DND-41 (cell line): ENCODE measurements at regions not wholly inside any gene's neighbourhood (a gene's known extent, or its start where the extent isn't known, plus 50 kb on each side); places are given as distances from the start of the nearest gene placed in this dataset.

Experiments
- CTCF ChIP-seq: IDR thresholded peaks from 2 replicates; pipeline ENCODE4 v1.5.1; 2012; ENCODE audit warnings: borderline replicate concordance, low read length, moderate library complexity, mild to moderate bottlenecking; ENCODE audit not compliant: poor library complexity, severe bottlenecking; ENCODE audit errors: extremely low read depth
- EZH2 ChIP-seq: IDR thresholded peaks from 3 replicates; pipeline ENCODE4 v1.6.1; 2012; ENCODE audit warnings: borderline replicate concordance, low read depth, mild to moderate bottlenecking, moderate library complexity, low read length, inconsistent platforms; ENCODE audit not compliant: severe bottlenecking

GRCh38 chr3:81908561-81908960 lies 147.1 kb upstream of the GBE1 start:
- TF ChIP-seq CTCF (no peak), EZH2 (no peak)
